Endothelial cell of umbilical vein (primary cell): ENCODE measurements at regions not wholly inside any gene's neighbourhood (a gene's known extent, or its start where the extent isn't known, plus 50 kb on each side); places are given as distances from the start of the nearest gene placed in this dataset.

Experiments used
- BruUV-seq: library from RNA; stranded (reverse); fragments of 400-500 nt; replicated peaks from 2 replicates; lab custom pipeline; 2021; lab: Mats Ljungman, UMichigan
- CTCF ChIA-PET: fragments of 300-600, 350-600 bp; sonication (Branson Sonifier 250); formaldehyde crosslinking; loops from one replicate; lab custom pipeline; 2021; ENCODE audit warnings: antibody characterized with exemption, inconsistent platforms; lab: Charles Lee
- POLR2A ChIA-PET: fragments of 300-600, 350-600 bp; sonication (Branson Sonifier 250); formaldehyde crosslinking; loops from one replicate; lab custom pipeline; 2021; ENCODE audit warnings: antibody characterized with exemption, inconsistent platforms; lab: Charles Lee
- DNase-seq: peaks from one replicate; pipeline ENCODE4 v3.0.0-alpha.2; 2011; ENCODE audit warnings: low read depth, low spot score
- FAIRE-seq: peaks from 2 replicates; lab custom pipeline; 2011; peaks lifted over from hg19 to GRCh38; lab: Jason Lieb, UNC
- H2AFZ ChIP-seq: 2 replicates; pipeline ENCODE4 v1.6.0; 2012; ENCODE audit warnings: low read depth, low read length, control low read depth, inconsistent platforms
- H3K27ac ChIP-seq: 2 replicates; pipeline ENCODE4 v1.5.1; 2011; ENCODE audit warnings: low read depth, mild to moderate bottlenecking, control low read depth, low read length, moderate library complexity; ENCODE audit not compliant: insufficient read depth
- H3K27me3 ChIP-seq, 2 experiments: 2 replicates each; pipeline versions ENCODE4 v1.6.0 to v1.6.1; 2011; ENCODE audit warnings: low read length in 2 of 2, mixed read lengths in 1 of 2; ENCODE audit not compliant: control insufficient read depth in 2 of 2, insufficient read depth in 2 of 2
- H3K36me3 ChIP-seq, 2 experiments: 2 replicates in 1 of 2; 3 replicates in 1 of 2; pipeline ENCODE4 v1.5.1; 2011; ENCODE audit warnings: low read length in 2 of 2, mild to moderate bottlenecking in 1 of 2, moderate library complexity in 1 of 2; ENCODE audit not compliant: control insufficient read depth in 2 of 2, insufficient read depth in 2 of 2; ENCODE audit errors: extremely low read depth in 1 of 2
- H3K4me1 ChIP-seq: 3 replicates; pipeline ENCODE4 v1.5.1; 2011; ENCODE audit warnings: mild to moderate bottlenecking, low read length; ENCODE audit not compliant: control insufficient read depth, insufficient read depth; ENCODE audit errors: extremely low read depth
- H3K4me2 ChIP-seq: 2 replicates; pipeline ENCODE4 v1.6.1; 2011; ENCODE audit warnings: low read length, control low read depth, mixed read lengths; ENCODE audit not compliant: insufficient read depth
- H3K4me3 ChIP-seq, 3 experiments: fragments of 200-600 bp in 1 of 3; sonication (generic), shearing (Covaris generic) in 1 of 3; replicated peaks in 1 of 3; 2 replicates each; pipeline ENCODE4 v1.5.1; 2011 to 2016; ENCODE audit warnings: control low read depth in 3 of 3, low read length in 3 of 3, mild to moderate bottlenecking in 2 of 3, inconsistent platforms in 1 of 3, low read depth in 1 of 3, moderate library complexity in 1 of 3; ENCODE audit not compliant: insufficient read depth in 1 of 3
- H3K79me2 ChIP-seq: 2 replicates; pipeline ENCODE4 v1.6.0; 2012; ENCODE audit warnings: low read length, inconsistent platforms; ENCODE audit not compliant: control insufficient read depth, insufficient read depth
- H3K9ac ChIP-seq: replicated peaks from 2 replicates; pipeline ENCODE3; 2011; ENCODE audit warnings: low read length, control low read depth; ENCODE audit not compliant: insufficient read depth; ENCODE audit errors: extremely low read depth
- H3K9me1 ChIP-seq: replicated peaks from 3 replicates; pipeline ENCODE4 v1.6.0; 2011; ENCODE audit warnings: mild to moderate bottlenecking, low read length; ENCODE audit not compliant: control insufficient read depth, insufficient read depth; ENCODE audit errors: extremely low read depth
- H3K9me3 ChIP-seq: replicated peaks from 2 replicates; pipeline ENCODE4 v1.5.1; 2012; ENCODE audit warnings: low read length, inconsistent platforms; ENCODE audit not compliant: control insufficient read depth, insufficient read depth
- H4K20me1 ChIP-seq: replicated peaks from 2 replicates; pipeline ENCODE3; 2011; ENCODE audit warnings: mild to moderate bottlenecking, low read length; ENCODE audit not compliant: control insufficient read depth, insufficient read depth; ENCODE audit errors: extremely low read depth
- EZH2 ChIP-seq: IDR thresholded peaks from 2 replicates; pipeline ENCODE4 v1.6.1; 2012; ENCODE audit warnings: borderline replicate concordance, low read depth, mild to moderate bottlenecking, moderate library complexity, low read length, inconsistent platforms; ENCODE audit not compliant: severe bottlenecking
- FOS ChIP-seq: IDR thresholded peaks from 2 replicates; pipeline ENCODE4 v1.6.1; 2011; ENCODE audit warnings: mild to moderate bottlenecking, low read length, moderate library complexity, borderline replicate concordance; ENCODE audit not compliant: insufficient read depth
- GATA2 ChIP-seq: IDR thresholded peaks from 2 replicates; pipeline ENCODE4 v1.7.0; 2011; ENCODE audit warnings: low read depth, mild to moderate bottlenecking, moderate library complexity, mixed read lengths, low read length; ENCODE audit not compliant: insufficient read length, insufficient read depth
- JUN ChIP-seq: IDR thresholded peaks from 2 replicates; pipeline ENCODE4 v1.6.1; 2011; ENCODE audit warnings: borderline replicate concordance, low read depth; ENCODE audit not compliant: insufficient read length, insufficient read depth
- MYC ChIP-seq: IDR thresholded peaks from one replicate; pipeline ENCODE4 v1.6.1; 2011; ENCODE audit warnings: mild to moderate bottlenecking, low read depth, low read length
- POLR2A ChIP-seq: IDR thresholded peaks from 2 replicates; pipeline ENCODE4 v1.6.1; 2012; ENCODE audit warnings: low read depth, mild to moderate bottlenecking, control low read depth, low read length
- POLR2AphosphoS5 ChIP-seq: IDR thresholded peaks from 2 replicates; pipeline ENCODE4 v1.6.1; 2012; ENCODE audit warnings: low read depth, mild to moderate bottlenecking, control low read depth, low read length, moderate library complexity; ENCODE audit not compliant: insufficient read depth
- dilution Hi-C: fragments of 300-500 bp; cut with MboI; formaldehyde crosslinking; loops from one replicate; pipeline ENCODE4 v1.15.0; 2019; ENCODE audit warnings: low sequenced_read_pairs; ENCODE audit not compliant: extremely low pct_ligation_motif_present
- intact Hi-C: fragments of 100-400 bp; cut with micrococcal nuclease; formaldehyde crosslinking; loops from one replicate; pipeline ENCODE4 v1.10.0; 2022
- TF ChIP-seq, protein P1 (sequence below): IDR thresholded peaks from 2 replicates; pipeline ENCODE4 v1.6.1; 2011; ENCODE audit not compliant: insufficient read depth, insufficient read length
- TF ChIP-seq, protein P2 (sequence below), 2 donors: IDR thresholded peaks; 1 replicate in 1 of 2; 2 replicates in 1 of 2; pipeline ENCODE4 v1.5.1; 2011; ENCODE audit warnings: low read length in 2 of 2, mild to moderate bottlenecking in 2 of 2, moderate library complexity in 2 of 2, control low read depth in 1 of 2, inconsistent platforms in 1 of 2, low read depth in 1 of 2; ENCODE audit not compliant: insufficient read depth in 1 of 2; ENCODE audit errors: extremely low read depth in 1 of 2

DNA sequence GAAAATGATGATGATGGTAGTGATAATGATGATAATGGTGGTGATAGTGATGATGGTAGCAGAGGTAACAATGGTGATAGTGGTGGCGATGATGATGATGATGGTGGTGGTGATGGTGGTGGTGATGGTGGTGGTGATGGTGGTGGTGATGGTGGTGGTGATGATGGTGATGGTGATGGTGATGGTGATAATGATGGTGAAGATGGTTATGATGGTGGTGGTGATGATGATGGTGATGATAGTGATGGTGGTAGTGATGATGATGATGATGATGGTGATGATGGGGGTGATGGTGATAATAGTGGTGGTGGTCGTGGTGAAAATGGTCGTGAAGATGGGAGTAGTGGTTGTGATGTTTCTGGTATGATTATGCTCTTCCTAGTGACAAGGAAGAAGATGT lies 581.8 kb downstream of the HS3ST4 start:
- H3K9me1 ChIP-seq, result no peaks in the 10 kb centered on the region
- TF ChIP-seq, protein P1, sequence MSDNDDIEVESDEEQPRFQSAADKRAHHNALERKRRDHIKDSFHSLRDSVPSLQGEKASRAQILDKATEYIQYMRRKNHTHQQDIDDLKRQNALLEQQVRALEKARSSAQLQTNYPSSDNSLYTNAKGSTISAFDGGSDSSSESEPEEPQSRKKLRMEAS, result no peak
- TF ChIP-seq POLR2A, result no peak
- no peaks in the 10 kb centered on the region for H4K20me1 ChIP-seq
- H3K4me2 ChIP-seq, result no peak overlapping the region
- ChIA-PET POLR2A (no interaction called here), CTCF (no interaction called here)
- BruUV-seq, result no TSS peak
- dilution Hi-C loops, result no loop called here
- H3K4me3 ChIP-seq, result no peak overlapping the region
- no peaks in the 10 kb centered on the region for H3K79me2 ChIP-seq
- FAIRE-seq (no peak), DNase-seq (no peak)
- peaks cover 2% of the 10 kb centered on the region for H3K9me3 ChIP-seq
- H3K4me1 ChIP-seq, result no peaks in the 10 kb centered on the region
- H3K36me3 ChIP-seq, result no peaks in the 10 kb centered on the region
- no peak overlapping the region for H2AFZ ChIP-seq
- no peak overlapping the region for H3K27ac ChIP-seq
- no peak overlapping the region for H3K9ac ChIP-seq
- H3K27me3 ChIP-seq, result no peaks in the 10 kb centered on the region
- intact Hi-C loops, result no loop called here

DNA sequence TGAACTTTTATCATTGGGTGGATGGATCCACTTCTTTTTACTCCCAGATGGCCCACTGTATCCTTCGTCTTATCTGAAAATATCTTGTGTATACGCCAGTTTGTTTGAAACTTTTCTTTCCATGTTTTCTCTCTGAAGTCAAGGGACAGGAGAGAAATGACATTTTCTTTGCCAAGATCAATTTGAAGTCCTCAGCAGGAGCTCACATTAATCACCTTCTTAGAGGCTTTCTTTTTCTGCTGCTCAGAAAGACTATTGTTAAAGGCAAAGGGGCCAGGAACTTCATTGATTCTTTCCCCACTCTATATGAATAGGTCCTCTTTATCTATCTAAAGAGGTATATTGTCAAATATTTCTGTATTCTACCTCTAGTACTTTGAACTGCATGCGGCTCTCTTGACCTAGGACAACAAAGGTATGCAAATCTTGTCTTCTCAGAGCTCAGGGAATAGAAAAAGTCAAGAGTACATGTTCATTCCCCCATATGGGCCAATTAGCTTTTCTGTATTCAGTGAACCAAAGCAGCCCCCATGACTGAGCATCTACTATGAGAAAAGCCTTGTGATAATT lies 583.3 kb downstream of the HS3ST4 start:
- Histone ChIP-seq H3K9me3 (peaks cover 2% of the 10 kb centered on the region), H3K9me1 (no peaks in the 10 kb centered on the region), H4K20me1 (no peaks in the 10 kb centered on the region), H3K27ac (no peak overlapping the region), H3K36me3 (no peaks in the 10 kb centered on the region), H3K9ac (no peak overlapping the region), H3K79me2 (no peaks in the 10 kb centered on the region), H2AFZ (no peak overlapping the region), H3K4me1 (no peaks in the 10 kb centered on the region), H3K4me2 (no peak overlapping the region), H3K27me3 (no peaks in the 10 kb centered on the region), H3K4me3 (no peak overlapping the region)
- FAIRE-seq (no peak), DNase-seq (no peak)
- no peak for TF ChIP-seq POLR2AphosphoS5
- no peak for TF ChIP-seq FOS
- TF ChIP-seq, protein P2, sequence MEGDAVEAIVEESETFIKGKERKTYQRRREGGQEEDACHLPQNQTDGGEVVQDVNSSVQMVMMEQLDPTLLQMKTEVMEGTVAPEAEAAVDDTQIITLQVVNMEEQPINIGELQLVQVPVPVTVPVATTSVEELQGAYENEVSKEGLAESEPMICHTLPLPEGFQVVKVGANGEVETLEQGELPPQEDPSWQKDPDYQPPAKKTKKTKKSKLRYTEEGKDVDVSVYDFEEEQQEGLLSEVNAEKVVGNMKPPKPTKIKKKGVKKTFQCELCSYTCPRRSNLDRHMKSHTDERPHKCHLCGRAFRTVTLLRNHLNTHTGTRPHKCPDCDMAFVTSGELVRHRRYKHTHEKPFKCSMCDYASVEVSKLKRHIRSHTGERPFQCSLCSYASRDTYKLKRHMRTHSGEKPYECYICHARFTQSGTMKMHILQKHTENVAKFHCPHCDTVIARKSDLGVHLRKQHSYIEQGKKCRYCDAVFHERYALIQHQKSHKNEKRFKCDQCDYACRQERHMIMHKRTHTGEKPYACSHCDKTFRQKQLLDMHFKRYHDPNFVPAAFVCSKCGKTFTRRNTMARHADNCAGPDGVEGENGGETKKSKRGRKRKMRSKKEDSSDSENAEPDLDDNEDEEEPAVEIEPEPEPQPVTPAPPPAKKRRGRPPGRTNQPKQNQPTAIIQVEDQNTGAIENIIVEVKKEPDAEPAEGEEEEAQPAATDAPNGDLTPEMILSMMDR (IDR thresholded peaks at IDR 0.05; ENCODE audit: extremely low read depth in 1 of 2, insufficient read depth in 1 of 2, low read depth in 1 of 2, low read length in 2 of 2), result no peak
- no peak for TF ChIP-seq JUN
- TF ChIP-seq, protein P1, result no peak
- TF ChIP-seq EZH2, result no peak
- no peak for TF ChIP-seq POLR2A
- TF ChIP-seq MYC, result no peak
- no peak for TF ChIP-seq GATA2
- CTCF ChIA-PET, result no interaction called here
- POLR2A ChIA-PET, result no interaction called here
- intact Hi-C loops (no loop called here), dilution Hi-C loops (no loop called here)
- BruUV-seq, result no TSS peak
